ENCODE measurements at regions not wholly inside any gene's neighbourhood (a gene's known extent, or its start where the extent isn't known, plus 50 kb on each side); places are given as distances from the start of the nearest gene placed in this dataset.

DNA sequence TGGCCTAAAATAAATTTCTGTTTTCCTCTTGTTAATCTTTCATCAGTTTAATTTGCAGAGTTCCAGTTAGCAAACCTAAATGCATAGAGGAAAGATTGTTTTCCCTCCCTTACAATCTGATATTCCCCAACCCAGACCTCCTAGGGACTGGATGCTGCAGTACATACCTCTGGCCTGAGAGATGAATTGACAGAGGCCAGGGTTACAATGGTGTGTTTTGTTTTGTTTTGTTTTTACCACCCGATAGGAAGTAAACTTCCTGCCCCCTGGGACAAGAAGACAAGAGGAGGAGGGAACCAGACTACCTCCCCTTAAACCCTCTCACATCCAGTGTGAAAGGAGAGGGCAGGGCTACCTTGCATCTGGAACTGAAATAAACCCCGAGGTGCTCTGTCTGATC is 319.0 kb downstream of the LRFN2 start:
- no peak for TF ChIP-seq ZNF274 (IDR thresholded peaks at IDR 0.05; ENCODE audit: low read depth, low read length)

DNA sequence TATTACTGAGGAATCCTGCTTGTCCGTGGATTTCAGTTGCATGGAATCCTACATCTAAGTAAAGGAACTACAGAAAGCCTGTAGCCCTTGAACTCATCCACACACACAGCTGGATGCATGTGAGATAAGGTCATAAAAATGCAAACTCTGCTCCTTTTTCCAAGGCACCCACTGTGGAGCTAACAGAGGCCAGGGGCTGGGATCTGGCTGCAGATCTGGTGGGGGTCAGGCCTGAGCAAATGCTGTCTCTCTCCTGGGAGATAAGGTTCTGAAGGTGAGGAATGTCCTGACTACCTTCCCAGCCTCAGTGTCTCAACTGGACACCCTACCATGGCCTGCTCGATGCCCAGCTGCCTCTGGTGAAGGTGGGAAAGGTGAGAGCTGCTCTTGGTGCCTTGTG is 321.5 kb downstream of the LRFN2 start:
- TF ChIP-seq ZNF274 (IDR thresholded peaks at IDR 0.05; ENCODE audit: low read depth, low read length): no peak
- no peak overlapping the region for H3K4me3 ChIP-seq (ENCODE audit: low read length)

More for the DNA sequence above, 319.0 kb downstream of the LRFN2 start:
- no peak overlapping the region for H3K4me3 ChIP-seq (ENCODE audit: low read length)

DNA sequence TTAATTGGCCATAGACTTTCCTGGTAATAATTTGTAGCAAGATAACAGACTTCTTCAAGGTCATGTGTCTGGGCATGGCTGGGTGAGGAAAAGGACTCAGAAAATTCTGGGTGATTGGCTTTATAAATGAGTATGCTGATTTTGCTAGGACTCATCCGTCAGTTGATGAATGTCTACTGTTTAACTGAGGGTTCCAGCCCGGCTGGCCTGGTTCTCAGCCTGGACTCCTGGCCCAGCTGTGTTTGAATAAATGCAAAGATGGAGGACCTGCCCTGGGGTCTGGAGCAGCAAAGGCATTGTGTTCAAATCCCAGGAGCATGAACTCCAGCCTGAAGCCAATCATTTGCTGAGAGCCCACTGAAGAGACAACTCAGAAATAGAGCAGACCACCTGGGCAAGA is 323.2 kb downstream of the LRFN2 start:
- no peak for TF ChIP-seq ZNF274 (IDR thresholded peaks at IDR 0.05; ENCODE audit: low read depth, low read length)
- H3K4me3 ChIP-seq (ENCODE audit: low read length): no peak overlapping the region

DNA sequence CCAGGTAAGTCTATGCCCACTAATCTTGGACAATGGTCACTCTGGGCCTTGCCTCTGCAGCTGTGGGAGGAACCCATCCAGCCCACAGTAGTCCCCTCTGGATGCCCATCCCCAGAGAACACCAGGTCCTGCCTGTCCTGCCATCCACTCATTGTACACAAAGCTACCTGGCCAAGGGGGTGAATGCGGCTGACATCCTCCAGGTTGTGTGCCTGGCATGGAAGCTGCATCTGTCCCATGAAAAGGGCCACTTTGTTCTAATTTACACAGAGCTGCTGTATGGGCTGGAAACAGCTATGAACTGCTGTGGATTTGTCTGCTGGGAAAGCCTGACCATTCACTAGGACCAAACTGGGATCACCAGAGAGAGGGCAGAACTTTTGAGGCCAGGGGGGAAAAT is 324.8 kb downstream of the LRFN2 start:
- no peak overlapping the region for H3K4me3 ChIP-seq (ENCODE audit: low read length)
- no peak for TF ChIP-seq ZNF274 (IDR thresholded peaks at IDR 0.05; ENCODE audit: low read depth, low read length)

DNA sequence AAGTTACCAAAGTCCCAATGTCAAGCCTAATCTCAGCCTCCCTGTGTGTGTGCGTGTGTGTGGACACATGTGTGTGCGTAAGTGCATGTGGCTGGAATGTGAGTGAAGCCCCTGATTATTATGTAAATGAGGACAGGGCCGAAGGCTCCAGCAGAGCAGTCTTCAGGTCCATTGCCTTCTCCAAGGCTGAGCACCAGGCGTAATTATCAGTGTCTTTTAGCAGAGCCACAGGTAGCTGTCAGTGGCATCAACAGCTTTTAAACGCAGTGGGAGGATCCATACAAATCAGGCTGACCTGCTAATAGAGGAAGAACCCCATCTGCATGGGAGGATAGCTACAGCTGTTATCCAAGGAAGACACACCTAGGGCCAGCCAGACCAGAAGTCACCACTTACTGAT is 324.3 kb upstream of the MOCS1 start:
- no peak for TF ChIP-seq ZNF274 (IDR thresholded peaks at IDR 0.05; ENCODE audit: low read depth, low read length)
- no peak overlapping the region for H3K4me3 ChIP-seq (ENCODE audit: low read length)

DNA sequence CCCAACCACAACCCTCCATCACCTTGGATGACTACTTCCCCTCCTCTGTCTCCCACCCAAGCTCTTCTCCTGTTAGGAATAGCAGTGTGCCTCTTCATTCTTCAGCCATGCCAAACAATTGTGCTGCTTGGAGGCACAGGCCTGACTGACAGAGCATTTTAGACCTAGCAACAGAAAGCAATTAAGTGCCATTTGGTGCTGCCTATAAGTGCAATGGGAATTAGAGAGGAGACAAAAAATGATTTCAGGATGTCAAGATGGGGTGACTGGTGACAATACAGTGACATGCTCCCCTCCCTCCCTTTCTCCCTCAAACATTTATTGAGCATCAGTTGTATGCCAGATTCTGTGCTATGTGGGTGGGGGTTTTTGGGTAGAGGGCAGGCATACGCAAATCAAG is 322.6 kb upstream of the MOCS1 start:
- no peak overlapping the region for H3K4me3 ChIP-seq (ENCODE audit: low read length)

DNA sequence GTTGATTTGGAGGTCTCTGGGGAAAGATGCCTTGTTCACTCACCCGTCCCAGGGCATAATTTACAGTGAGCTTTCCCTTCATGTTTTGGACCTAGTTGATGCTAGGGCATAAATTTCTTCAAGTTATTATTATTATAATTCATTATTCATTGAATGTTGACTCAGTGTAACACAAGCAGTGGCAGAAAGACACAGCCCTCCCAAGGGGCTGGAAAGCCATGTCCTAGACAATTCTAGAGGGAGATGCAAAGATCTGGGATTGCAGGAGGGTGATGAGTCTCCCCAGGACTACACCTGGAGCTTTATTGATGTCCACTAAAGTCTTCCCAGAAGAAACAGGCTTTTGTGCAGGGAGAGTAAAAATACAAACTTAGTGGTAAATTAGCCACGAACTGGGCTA is 322.0 kb upstream of the MOCS1 start:
- no peak for TF ChIP-seq ZNF274 (IDR thresholded peaks at IDR 0.05; ENCODE audit: low read depth, low read length)
- H3K4me3 ChIP-seq (ENCODE audit: low read length): no peak overlapping the region

More for the DNA sequence above, 322.6 kb upstream of the MOCS1 start:
- no peak for TF ChIP-seq ZNF274 (IDR thresholded peaks at IDR 0.05; ENCODE audit: low read depth, low read length)

DNA sequence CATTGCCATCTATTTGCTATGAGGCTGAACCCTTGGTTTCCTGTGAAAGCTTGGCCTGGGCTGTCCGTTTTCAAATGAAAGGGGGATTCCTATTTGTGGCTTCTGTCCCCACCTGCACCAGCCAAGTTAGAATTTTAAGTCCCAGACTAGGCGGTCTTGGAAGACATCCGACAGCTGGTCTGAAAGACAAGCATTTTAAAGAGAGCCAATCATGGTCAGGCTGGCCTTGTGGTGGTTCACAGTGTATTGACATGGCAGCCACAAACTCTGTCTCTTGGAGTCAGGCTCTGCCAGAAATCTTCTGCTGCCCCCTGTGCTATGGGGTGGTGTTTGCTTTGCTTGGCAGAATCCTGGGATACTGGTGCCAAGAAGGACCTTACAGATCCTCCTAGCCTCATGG is 319.2 kb upstream of the MOCS1 start:
- H3K4me3 ChIP-seq (ENCODE audit: low read length): no peak overlapping the region
- TF ChIP-seq ZNF274 (IDR thresholded peaks at IDR 0.05; ENCODE audit: low read depth, low read length): no peak

DNA sequence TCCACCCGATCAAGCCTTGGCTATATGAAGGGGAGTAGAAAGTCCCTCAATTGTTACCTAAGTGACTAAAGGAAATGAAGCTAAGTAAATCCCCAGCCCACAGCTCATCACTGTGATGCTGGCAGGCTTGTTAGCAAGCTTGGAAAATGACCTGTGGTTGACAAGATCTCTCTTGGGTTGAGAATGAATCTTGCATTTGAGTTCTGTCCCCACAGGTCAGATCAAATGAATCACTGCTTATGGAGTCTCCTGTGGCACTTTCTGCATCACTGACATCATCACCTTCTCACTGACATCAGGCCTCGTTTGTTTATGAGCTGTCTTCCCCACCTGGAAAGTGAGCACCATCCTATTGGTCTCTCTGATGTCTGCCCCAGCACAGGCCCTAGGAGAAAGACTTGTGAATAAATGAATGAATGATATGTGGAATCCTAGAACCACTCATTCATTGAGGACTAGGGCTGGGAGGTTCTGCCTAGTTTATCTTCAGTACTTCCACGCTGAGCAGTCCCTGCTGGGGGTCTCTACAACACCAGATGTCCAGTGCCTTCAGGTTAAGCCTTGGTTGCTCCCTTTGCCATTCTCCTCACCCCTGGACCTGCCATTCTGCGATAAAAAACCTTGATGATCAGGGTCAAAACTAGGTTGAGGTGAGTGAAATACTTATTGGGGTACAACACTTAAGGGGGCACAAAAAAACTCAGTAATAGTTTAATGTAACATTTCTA is 318.4 kb upstream of the MOCS1 start:
- no peak for TF ChIP-seq ZNF274 (IDR thresholded peaks at IDR 0.05; ENCODE audit: low read depth, low read length)
- H3K4me3 ChIP-seq (ENCODE audit: low read length): no peak overlapping the region

DNA sequence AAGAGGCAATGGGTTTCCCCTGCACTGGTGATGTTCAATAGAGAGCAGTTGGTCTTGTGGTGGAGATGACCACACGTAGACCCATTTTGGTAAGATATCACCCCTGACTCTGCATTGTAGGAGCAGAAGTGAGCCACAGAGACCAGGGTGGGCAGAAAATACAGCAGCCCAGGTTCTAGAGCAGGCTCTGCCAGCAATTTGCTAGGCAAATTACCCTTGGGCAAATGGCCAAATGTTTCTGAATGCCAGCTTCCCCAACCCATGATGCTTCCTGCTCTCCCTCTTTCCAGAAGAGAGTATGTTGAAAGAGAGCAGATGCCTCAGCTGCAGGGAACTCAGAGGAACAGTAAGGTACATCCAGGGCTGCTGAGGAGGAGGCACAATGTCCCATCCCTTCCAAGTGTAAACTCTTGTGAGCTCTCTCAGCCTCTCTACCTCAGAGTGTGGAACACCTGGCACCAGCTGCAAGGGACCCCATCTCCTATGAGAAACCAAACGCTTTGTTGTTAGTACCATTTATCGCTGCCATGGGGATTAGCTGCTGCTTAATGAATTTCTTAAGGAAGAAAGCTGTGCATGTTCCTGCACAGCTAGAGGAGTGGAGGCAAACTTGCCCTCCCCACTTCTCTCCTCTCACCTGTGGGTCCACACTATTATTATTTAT is 317.5 kb upstream of the MOCS1 start:
- no peak for TF ChIP-seq ZNF274 (IDR thresholded peaks at IDR 0.05; ENCODE audit: low read depth, low read length)
- H3K4me3 ChIP-seq (ENCODE audit: low read length): no peak overlapping the region

DNA sequence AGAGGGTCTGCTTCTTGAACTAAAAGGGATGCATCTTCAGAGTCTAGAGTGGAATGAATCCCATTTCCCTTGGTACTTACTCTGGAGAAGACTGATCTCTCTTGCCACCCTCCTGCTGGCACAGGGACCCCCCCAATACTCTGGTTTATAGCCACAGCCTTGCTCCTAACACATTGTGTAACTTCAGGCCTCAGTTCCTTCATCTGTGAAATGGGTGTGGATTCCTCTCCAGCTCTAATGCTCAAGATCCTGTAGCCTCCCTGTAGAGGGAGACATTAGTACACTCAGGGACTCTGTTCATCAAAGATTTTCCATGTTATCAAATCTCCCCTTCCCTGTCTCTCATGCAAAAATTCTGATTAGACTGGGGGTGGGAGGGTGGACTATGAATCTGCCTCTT is 315.7 kb upstream of the MOCS1 start:
- no peak for TF ChIP-seq ZNF274 (IDR thresholded peaks at IDR 0.05; ENCODE audit: low read depth, low read length)
- no peak overlapping the region for H3K4me3 ChIP-seq (ENCODE audit: low read length)

DNA sequence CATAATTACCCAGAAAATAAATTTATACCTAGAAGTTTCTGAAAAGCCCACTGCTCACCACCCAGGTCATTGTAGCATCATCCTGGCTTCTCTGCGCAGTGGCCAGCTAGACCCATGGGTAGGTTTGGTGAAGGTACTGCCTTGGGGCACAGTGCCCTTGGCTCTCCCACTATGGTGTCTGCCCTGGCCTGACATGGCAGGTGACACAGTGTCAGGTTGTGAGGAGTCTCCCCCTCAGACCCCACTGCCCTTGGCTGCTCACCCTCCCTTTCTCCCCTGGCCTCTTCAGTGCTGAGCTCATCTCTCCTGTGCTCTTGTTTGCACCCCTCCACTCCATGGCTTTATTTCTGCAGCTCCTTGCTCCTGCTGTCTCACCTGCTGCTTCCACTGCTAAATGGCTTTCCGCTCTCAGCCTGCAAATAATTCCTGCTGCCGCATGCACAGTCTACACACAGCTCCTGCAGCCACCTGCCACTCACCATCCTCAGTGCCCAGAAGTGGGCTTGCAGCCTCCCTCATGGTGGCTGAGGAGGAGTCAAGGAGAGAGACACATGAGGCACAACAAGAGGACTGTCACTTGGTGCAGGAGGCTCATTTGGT is 313.4 kb upstream of the MOCS1 start:
- no peak overlapping the region for H3K4me3 ChIP-seq (ENCODE audit: low read length)
- TF ChIP-seq ZNF274 (IDR thresholded peaks at IDR 0.05; ENCODE audit: low read depth, low read length): no peak

DNA sequence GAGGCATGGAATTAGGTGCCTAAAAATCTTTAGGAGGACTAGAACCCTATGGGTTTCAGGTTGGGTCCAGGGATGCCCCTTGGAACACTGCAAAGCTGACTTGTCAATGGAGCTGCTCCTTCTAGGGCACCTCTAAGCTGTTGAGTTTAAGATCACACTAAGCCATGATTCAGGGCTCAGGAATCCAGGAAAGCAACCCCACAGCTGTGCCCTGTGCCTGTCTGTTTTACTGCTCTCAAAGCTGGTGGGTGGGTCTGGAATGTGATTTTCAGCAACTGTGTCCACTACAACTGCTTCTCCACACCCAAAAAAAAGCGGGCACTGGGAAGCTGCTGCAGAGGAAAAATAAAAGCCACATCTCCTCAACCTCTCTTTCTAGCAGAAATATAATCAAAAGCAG is 310.4 kb upstream of the MOCS1 start:
- no peak for TF ChIP-seq ZNF274 (IDR thresholded peaks at IDR 0.05; ENCODE audit: low read depth, low read length)
- no peak overlapping the region for H3K4me3 ChIP-seq (ENCODE audit: low read length)

DNA sequence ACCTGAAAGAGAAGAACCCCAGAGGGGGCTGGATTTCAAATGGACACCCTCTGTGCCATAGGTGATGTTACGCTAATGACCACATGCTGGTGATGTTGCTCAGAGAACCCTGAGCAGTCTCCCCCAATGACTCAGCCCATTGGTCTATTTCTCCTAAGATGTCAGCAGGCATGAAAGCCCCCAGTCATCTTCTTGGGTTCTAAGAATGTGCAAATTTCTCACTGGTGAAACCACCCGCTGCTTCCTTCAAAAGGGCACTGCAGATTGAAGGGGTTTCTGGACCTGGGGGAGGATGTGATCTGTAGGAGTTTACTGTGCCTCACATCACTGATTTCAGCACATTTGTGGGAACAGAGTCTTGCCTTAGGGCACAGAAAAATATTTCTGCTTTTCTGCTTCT is 298.4 kb upstream of the MOCS1 start:
- TF ChIP-seq ZNF274 (IDR thresholded peaks at IDR 0.05; ENCODE audit: low read depth, low read length): no peak
- no peak overlapping the region for H3K4me3 ChIP-seq (ENCODE audit: low read length)

DNA sequence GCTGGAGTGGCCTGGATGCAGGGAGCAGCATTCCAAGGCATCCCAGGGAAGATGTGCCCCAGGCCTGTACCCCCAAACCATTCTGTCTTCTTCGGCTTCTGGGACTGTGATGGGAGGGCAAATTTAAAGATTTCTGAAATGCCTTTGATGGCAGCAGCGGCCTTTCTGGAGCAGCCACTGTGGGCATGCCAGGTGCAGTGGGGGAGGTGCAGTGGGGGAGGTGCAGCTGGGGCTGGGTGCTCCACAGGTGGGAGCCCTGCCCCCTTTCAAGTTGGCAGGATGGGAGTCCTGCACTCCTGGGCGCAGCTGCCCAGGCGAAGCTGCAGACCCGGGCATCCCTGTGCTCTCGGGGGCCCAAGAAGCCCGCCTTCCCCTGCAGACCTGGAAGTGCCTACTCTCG is 293.5 kb upstream of the MOCS1 start:
- no peak for TF ChIP-seq ZNF274 (IDR thresholded peaks at IDR 0.05; ENCODE audit: low read depth, low read length)
- no peak overlapping the region for H3K4me3 ChIP-seq (ENCODE audit: low read length)
